PC-3 (cell line): ENCODE measurements at regions not wholly inside any gene's neighbourhood (a gene's known extent, or its start where the extent isn't known, plus 50 kb on each side); places are given as distances from the start of the nearest gene placed in this dataset.

Experiments
- CTCF ChIP-seq: fragments of 300-600 bp; sonication (generic); conservative IDR thresholded peaks from 2 replicates; pipeline ENCODE4 v1.5.1; 2017; ENCODE audit warnings: antibody characterized with exemption, low read depth, mild to moderate bottlenecking, low read length
- EZH2 ChIP-seq: fragments of 300-600 bp; sonication (generic); IDR thresholded peaks from one replicate; pipeline ENCODE4 v1.6.1; 2017; ENCODE audit warnings: antibody characterized with exemption, mild to moderate bottlenecking, low read length; ENCODE audit not compliant: unreplicated experiment
- EZH2phosphoT487 ChIP-seq: fragments of 300-600 bp; sonication (generic); IDR thresholded peaks from 2 replicates; pipeline ENCODE4 v1.6.1; 2018; ENCODE audit warnings: mild to moderate bottlenecking, antibody characterized with exemption, low read length, borderline replicate concordance

- TF ChIP-seq CTCF = no peak
- TF ChIP-seq EZH2 = no peak
- TF ChIP-seq EZH2phosphoT487 = no peak
Measured at GRCh38 chr13:100860866-100861265, 186.3 kb upstream of the TMTC4 start.
